MCF 10A (cell line): ENCODE measurements at regions not wholly inside any gene's neighbourhood (a gene's known extent, or its start where the extent isn't known, plus 50 kb on each side); places are given as distances from the start of the nearest gene placed in this dataset.
A peak's percentile ranks its signal among the peaks of the same experiment; 100 is the strongest.
"Not testable (repeated sequence)": the region's sequence is repeated elsewhere in the genome, so short reads cannot be mapped to it uniquely, and the experiment has no call there.

Experiments used
- BruUV-seq: library from RNA; stranded (reverse); fragments of 400-500 nt; replicated peaks from 2 replicates; lab custom pipeline; 2021; lab: Mats Ljungman, UMichigan
- CTCF ChIA-PET: fragments of 300-600 bp; sonication (Branson Sonifier 250); formaldehyde crosslinking; extraction: SDS; loops from one replicate; lab custom pipeline; 2021; ENCODE audit warnings: antibody characterized with exemption, inconsistent platforms; lab: Yijun Ruan, JAX
- POLR2A ChIA-PET: fragments of 300-600, 350-650 bp; sonication (Branson Sonifier 250); formaldehyde crosslinking; extraction: SDS; loops from one replicate; lab custom pipeline; 2020; ENCODE audit warnings: antibody characterized with exemption, inconsistent platforms; lab: Yijun Ruan, JAX
- DNase-seq: peaks from one replicate; pipeline ENCODE4 v3.0.0-alpha.2; 2018; ENCODE audit not compliant: unreplicated experiment
- H3K27ac Mint-ChIP-seq: one replicate; pipeline ENCODE4 v1.8.0; 2022; ENCODE audit warnings: mild to moderate bottlenecking, low read depth, mixed read lengths; ENCODE audit not compliant: unreplicated experiment
- H3K27me3 Mint-ChIP-seq: one replicate; pipeline ENCODE4 v1.8.0; 2022; ENCODE audit warnings: mixed read lengths; ENCODE audit not compliant: insufficient read depth, unreplicated experiment
- H3K36me3 Mint-ChIP-seq: one replicate; pipeline ENCODE4 v1.8.0; 2022; ENCODE audit warnings: mild to moderate bottlenecking, moderate library complexity, mixed read lengths; ENCODE audit not compliant: insufficient read depth, unreplicated experiment
- H3K4me1 Mint-ChIP-seq: one replicate; pipeline ENCODE4 v1.8.0; 2022; ENCODE audit warnings: mixed read lengths; ENCODE audit not compliant: insufficient read depth, unreplicated experiment
- H3K4me3 Mint-ChIP-seq: one replicate; pipeline ENCODE4 v1.8.0; 2022; ENCODE audit warnings: mild to moderate bottlenecking, moderate library complexity, mixed read lengths; ENCODE audit not compliant: unreplicated experiment
- H3K9me3 Mint-ChIP-seq: one replicate; pipeline ENCODE4 v1.8.0; 2022; ENCODE audit warnings: mixed read lengths; ENCODE audit not compliant: unreplicated experiment
- intact Hi-C: fragments of 100-400 bp; cut with micrococcal nuclease; formaldehyde crosslinking; loops from 2 replicates; pipeline ENCODE4 v1.14.1; 2022
- TF ChIP-seq, protein P1 (sequence below): fragments of 200-600 bp; IDR thresholded peaks from one replicate; pipeline ENCODE4 v1.8.0; 2022; ENCODE audit warnings: antibody characterized with exemption, mild to moderate bottlenecking; ENCODE audit not compliant: unreplicated experiment

DNA sequence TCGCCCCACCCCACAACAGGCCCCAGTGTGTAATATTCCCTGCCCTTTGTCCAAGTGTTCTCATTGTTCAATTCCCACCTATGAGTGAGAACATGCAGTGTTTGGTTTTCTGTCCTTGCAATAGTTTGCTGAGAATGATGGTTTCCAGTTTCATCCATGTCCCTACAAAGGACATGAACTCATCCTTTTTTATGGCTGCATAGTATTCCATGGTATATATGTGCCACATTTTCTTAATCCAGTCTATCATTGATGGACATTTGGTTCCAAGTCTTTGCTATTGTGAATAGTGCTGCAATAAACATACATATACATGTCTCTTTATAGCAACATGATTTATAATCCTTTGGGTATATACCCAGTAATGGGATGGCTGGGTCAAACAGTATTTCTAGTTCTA is 132.7 kb downstream of the SNX10 start:
- H3K27ac Mint-ChIP-seq, H3K4me1 Mint-ChIP-seq, H3K4me3 Mint-ChIP-seq, POLR2A ChIA-PET, BruUV-seq, CTCF ChIA-PET, H3K27me3 Mint-ChIP-seq, intact Hi-C loops, DNase-seq, H3K9me3 Mint-ChIP-seq, H3K36me3 Mint-ChIP-seq: not testable (repeated sequence)

DNA sequence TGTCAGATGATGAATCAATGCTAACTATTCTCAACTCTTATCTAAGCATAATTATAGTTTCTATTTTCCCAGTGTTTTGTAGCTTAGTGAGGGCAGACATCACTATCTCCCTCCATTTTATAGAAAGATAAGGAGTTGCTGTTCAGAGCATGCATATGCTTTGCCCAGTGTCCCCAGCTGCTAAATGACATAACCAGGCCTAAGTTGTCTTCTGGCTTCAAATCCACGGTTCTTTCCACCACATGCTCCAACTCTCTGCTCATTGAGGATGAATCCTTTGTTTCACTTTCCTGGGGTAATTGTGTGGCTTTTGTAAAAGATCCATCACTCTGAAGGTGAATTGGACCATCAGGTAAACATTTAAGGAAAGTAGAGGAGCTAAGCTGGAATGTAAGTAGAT is 134.0 kb downstream of the SNX10 start:
- H3K36me3 Mint-ChIP-seq, result no peaks in the 10 kb centered on the region
- no peaks in the 10 kb centered on the region for H3K27me3 Mint-ChIP-seq
- H3K27ac Mint-ChIP-seq, result no peak overlapping the region
- TF ChIP-seq, protein P1, sequence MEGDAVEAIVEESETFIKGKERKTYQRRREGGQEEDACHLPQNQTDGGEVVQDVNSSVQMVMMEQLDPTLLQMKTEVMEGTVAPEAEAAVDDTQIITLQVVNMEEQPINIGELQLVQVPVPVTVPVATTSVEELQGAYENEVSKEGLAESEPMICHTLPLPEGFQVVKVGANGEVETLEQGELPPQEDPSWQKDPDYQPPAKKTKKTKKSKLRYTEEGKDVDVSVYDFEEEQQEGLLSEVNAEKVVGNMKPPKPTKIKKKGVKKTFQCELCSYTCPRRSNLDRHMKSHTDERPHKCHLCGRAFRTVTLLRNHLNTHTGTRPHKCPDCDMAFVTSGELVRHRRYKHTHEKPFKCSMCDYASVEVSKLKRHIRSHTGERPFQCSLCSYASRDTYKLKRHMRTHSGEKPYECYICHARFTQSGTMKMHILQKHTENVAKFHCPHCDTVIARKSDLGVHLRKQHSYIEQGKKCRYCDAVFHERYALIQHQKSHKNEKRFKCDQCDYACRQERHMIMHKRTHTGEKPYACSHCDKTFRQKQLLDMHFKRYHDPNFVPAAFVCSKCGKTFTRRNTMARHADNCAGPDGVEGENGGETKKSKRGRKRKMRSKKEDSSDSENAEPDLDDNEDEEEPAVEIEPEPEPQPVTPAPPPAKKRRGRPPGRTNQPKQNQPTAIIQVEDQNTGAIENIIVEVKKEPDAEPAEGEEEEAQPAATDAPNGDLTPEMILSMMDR, result no peak
- no peak overlapping the region for H3K4me3 Mint-ChIP-seq
- intact Hi-C loops, result no loop called here
- H3K9me3 Mint-ChIP-seq, result no peaks in the 10 kb centered on the region
- no TSS peak for BruUV-seq
- no peaks in the 10 kb centered on the region for H3K4me1 Mint-ChIP-seq
- no peak for DNase-seq
- ChIA-PET POLR2A (interaction anchor here (0.6 kb wide), 2 partner anchors 18 to 191 kb away, joined by 3 read pairs; no protein-coding TSS in a partner anchor), CTCF (no interaction called here)

DNA sequence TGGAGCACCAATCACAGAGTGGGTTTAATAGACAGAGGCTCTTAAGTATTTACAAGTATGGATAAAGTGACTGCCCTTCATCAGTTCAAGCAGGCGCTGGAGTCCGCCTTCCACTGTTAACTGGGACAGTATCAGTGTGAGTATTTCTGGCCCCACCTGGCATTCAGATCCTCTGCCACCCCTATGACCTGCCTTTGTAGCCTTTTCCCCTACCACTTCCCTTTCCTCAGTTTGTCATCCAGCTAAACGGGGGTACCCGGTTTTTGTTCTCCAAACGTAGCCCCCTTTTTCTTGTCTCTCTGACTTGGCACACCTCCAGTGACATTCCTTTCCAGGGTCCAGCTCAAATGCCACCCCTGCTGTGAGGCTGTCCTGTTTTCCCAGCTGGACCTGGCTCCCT is 134.4 kb downstream of the SNX10 start:
- BruUV-seq, result no TSS peak
- H3K9me3 Mint-ChIP-seq, result no peaks in the 10 kb centered on the region
- H3K4me1 Mint-ChIP-seq, result no peaks in the 10 kb centered on the region
- no peak overlapping the region for H3K4me3 Mint-ChIP-seq
- CTCF ChIA-PET, result no interaction called here
- TF ChIP-seq, protein P1, result no peak
- no peak overlapping the region for H3K27ac Mint-ChIP-seq
- H3K36me3 Mint-ChIP-seq, result no peaks in the 10 kb centered on the region
- DNase-seq, result no peak
- intact Hi-C loops, result no loop called here
- POLR2A ChIA-PET, result interaction anchor here (1.7 kb wide), 1 partner anchor 8 kb away, joined by 5 read pairs; no protein-coding TSS in a partner anchor
- no peaks in the 10 kb centered on the region for H3K27me3 Mint-ChIP-seq

DNA sequence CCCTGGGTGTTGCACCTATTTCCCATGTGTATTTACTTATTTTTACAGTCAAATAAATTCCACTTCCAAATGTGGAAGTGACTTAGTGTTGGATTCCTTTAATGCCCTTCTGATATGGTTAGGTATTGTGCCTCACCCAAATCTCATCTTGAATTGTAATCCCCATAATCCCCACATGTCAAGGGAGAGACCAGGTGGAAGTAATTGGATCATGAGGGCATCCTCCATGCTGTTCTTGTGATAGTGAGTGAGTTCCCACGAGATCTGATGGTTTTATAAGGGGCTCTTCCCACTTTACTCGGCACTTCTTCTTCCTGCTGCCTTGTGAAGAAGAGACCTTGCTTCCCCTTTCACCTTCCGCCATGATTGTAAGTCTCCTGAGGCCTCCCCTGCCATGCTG is 136.9 kb downstream of the SNX10 start:
- CTCF ChIA-PET, result interaction anchor here (1.0 kb wide), 1 partner anchor 9 kb away, joined by 3 read pairs; no protein-coding TSS in a partner anchor
- no peaks in the 10 kb centered on the region for H3K27me3 Mint-ChIP-seq
- H3K4me1 Mint-ChIP-seq, result no peaks in the 10 kb centered on the region
- POLR2A ChIA-PET, result no interaction called here
- TF ChIP-seq, protein P1, result no peak
- BruUV-seq, result no TSS peak
- H3K4me3 Mint-ChIP-seq, result no peak overlapping the region
- H3K9me3 Mint-ChIP-seq, result no peaks in the 10 kb centered on the region
- DNase-seq, result no peak
- intact Hi-C loops, result no loop called here
- H3K36me3 Mint-ChIP-seq, result no peaks in the 10 kb centered on the region
- H3K27ac Mint-ChIP-seq, result no peak overlapping the region

DNA sequence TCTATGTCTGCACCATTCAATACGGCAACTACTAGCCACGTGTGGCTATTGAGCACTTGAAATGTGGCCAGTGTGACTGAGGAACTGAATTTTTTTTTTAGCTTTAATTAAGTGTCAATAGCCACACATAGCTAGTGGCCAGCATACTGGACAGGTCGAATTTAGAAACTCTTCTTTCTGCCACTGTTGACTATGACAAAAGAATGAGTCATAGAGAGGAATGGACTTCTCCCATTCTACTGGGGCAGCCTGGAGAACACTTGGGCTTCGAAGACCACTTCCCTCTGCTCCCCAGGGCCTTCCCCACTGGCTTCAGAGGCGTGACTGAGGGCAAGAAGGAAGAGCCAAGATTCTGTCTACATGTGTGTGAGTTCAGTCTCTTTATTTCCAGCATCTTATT is 137.5 kb downstream of the SNX10 start:
- CTCF ChIA-PET, result interaction anchor here (1.0 kb wide), 1 partner anchor 9 kb away, joined by 3 read pairs; no protein-coding TSS in a partner anchor
- no peaks in the 10 kb centered on the region for H3K9me3 Mint-ChIP-seq
- H3K27me3 Mint-ChIP-seq, result no peaks in the 10 kb centered on the region
- no peak overlapping the region for H3K4me3 Mint-ChIP-seq
- H3K4me1 Mint-ChIP-seq, result no peaks in the 10 kb centered on the region
- H3K36me3 Mint-ChIP-seq, result no peaks in the 10 kb centered on the region
- H3K27ac Mint-ChIP-seq, result no peak overlapping the region
- DNase-seq, result peak; percentile 6
- intact Hi-C loops, result no loop called here
- TF ChIP-seq, protein P1, result no peak
- POLR2A ChIA-PET, result interaction anchor here (0.6 kb wide), 1 partner anchor 9 kb away, joined by 3 read pairs; no protein-coding TSS in a partner anchor
- BruUV-seq, result no TSS peak
